MCF 10A (cell line): ENCODE measurements at regions not wholly inside any gene's neighbourhood (a gene's known extent, or its start where the extent isn't known, plus 50 kb on each side); places are given as distances from the start of the nearest gene placed in this dataset.
"Not testable (repeated sequence)": the region's sequence is repeated elsewhere in the genome, so short reads cannot be mapped to it uniquely, and the experiment has no call there.

Experiments
- BruUV-seq: library from RNA; stranded (reverse); fragments of 400-500 nt; replicated peaks from 2 replicates; lab custom pipeline; 2021; lab: Mats Ljungman, UMichigan
- CTCF ChIA-PET: fragments of 300-600 bp; sonication (Branson Sonifier 250); formaldehyde crosslinking; extraction: SDS; loops from one replicate; lab custom pipeline; 2021; ENCODE audit warnings: antibody characterized with exemption, inconsistent platforms; lab: Yijun Ruan, JAX
- POLR2A ChIA-PET: fragments of 300-600, 350-650 bp; sonication (Branson Sonifier 250); formaldehyde crosslinking; extraction: SDS; loops from one replicate; lab custom pipeline; 2020; ENCODE audit warnings: antibody characterized with exemption, inconsistent platforms; lab: Yijun Ruan, JAX
- DNase-seq: peaks from one replicate; pipeline ENCODE4 v3.0.0-alpha.2; 2018; ENCODE audit not compliant: unreplicated experiment
- H3K27ac Mint-ChIP-seq: one replicate; pipeline ENCODE4 v1.8.0; 2022; ENCODE audit warnings: mild to moderate bottlenecking, low read depth, mixed read lengths; ENCODE audit not compliant: unreplicated experiment
- H3K27me3 Mint-ChIP-seq: one replicate; pipeline ENCODE4 v1.8.0; 2022; ENCODE audit warnings: mixed read lengths; ENCODE audit not compliant: insufficient read depth, unreplicated experiment
- H3K36me3 Mint-ChIP-seq: one replicate; pipeline ENCODE4 v1.8.0; 2022; ENCODE audit warnings: mild to moderate bottlenecking, moderate library complexity, mixed read lengths; ENCODE audit not compliant: insufficient read depth, unreplicated experiment
- H3K4me1 Mint-ChIP-seq: one replicate; pipeline ENCODE4 v1.8.0; 2022; ENCODE audit warnings: mixed read lengths; ENCODE audit not compliant: insufficient read depth, unreplicated experiment
- H3K4me3 Mint-ChIP-seq: one replicate; pipeline ENCODE4 v1.8.0; 2022; ENCODE audit warnings: mild to moderate bottlenecking, moderate library complexity, mixed read lengths; ENCODE audit not compliant: unreplicated experiment
- H3K9me3 Mint-ChIP-seq: one replicate; pipeline ENCODE4 v1.8.0; 2022; ENCODE audit warnings: mixed read lengths; ENCODE audit not compliant: unreplicated experiment
- intact Hi-C: fragments of 100-400 bp; cut with micrococcal nuclease; formaldehyde crosslinking; loops from 2 replicates; pipeline ENCODE4 v1.14.1; 2022
- TF ChIP-seq, protein P1 (sequence below): fragments of 200-600 bp; IDR thresholded peaks from one replicate; pipeline ENCODE4 v1.8.0; 2022; ENCODE audit warnings: antibody characterized with exemption, mild to moderate bottlenecking; ENCODE audit not compliant: unreplicated experiment

DNA sequence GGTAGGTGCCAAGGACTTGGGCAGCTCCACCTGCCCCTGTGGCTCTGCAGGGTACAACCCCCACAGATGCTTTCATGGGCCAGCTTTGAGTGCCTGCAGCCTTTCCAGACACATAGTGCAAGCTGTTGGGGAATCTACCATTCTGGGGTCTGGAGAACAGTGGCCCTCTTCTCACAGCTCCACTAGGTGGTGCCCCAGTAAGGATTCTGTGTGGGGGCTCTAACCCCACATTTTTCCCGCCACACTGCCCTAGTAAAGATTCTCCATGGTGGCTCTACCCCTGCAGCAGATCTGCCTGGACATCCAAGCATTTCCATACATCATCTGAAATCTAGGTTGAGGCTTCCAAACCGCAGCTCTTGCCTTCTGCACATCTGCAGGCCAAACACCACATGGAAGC lies 149.7 kb upstream of the FNDC3A start:
- peaks cover 7% of the 10 kb centered on the region for H3K9me3 Mint-ChIP-seq
- H3K36me3 Mint-ChIP-seq: no peaks in the 10 kb centered on the region
- peaks cover 8% of the 10 kb centered on the region for H3K4me1 Mint-ChIP-seq
- H3K27me3 Mint-ChIP-seq: no peaks in the 10 kb centered on the region
- no peak overlapping the region for H3K27ac Mint-ChIP-seq
- DNase-seq: no peak
- ChIA-PET CTCF (interaction anchor here (0.5 to 0.8 kb wide), 3 partner anchors 76 to 440 kb away, joined by 3 read pairs; no protein-coding TSS in a partner anchor), POLR2A (no interaction called here)
- TF ChIP-seq, protein P1, sequence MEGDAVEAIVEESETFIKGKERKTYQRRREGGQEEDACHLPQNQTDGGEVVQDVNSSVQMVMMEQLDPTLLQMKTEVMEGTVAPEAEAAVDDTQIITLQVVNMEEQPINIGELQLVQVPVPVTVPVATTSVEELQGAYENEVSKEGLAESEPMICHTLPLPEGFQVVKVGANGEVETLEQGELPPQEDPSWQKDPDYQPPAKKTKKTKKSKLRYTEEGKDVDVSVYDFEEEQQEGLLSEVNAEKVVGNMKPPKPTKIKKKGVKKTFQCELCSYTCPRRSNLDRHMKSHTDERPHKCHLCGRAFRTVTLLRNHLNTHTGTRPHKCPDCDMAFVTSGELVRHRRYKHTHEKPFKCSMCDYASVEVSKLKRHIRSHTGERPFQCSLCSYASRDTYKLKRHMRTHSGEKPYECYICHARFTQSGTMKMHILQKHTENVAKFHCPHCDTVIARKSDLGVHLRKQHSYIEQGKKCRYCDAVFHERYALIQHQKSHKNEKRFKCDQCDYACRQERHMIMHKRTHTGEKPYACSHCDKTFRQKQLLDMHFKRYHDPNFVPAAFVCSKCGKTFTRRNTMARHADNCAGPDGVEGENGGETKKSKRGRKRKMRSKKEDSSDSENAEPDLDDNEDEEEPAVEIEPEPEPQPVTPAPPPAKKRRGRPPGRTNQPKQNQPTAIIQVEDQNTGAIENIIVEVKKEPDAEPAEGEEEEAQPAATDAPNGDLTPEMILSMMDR: no peak
- no peak overlapping the region for H3K4me3 Mint-ChIP-seq
- BruUV-seq: no TSS peak
- intact Hi-C loops: no loop called here

DNA sequence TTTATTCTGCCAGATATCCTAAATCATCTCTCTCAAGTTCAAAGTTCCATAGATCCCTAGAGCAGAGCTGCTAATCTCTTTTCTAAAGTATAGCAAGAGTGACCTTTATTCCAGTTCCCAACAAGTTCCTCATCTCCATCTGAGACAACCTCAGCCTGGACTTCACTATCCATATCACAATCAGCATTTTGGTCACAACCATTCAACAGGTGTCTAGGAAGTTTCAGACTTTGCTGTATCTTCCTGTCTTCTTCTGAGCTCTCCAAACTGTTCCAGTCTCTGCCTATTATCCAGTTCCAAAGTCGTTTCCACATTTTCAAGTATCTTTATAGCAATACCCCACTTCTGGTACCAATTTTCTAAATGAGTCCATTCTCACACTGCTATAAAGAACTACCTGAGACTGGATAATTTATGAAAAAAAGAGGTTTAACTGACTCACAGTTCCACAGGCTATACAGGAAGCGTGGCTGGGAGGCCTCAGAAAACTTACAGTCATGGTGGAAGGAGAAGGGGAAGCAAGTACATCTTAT lies 148.7 kb upstream of the FNDC3A start:
- peaks cover 15% of the 10 kb centered on the region for H3K9me3 Mint-ChIP-seq
- H3K4me3 Mint-ChIP-seq, H3K27ac Mint-ChIP-seq, BruUV-seq, H3K4me1 Mint-ChIP-seq, DNase-seq, H3K27me3 Mint-ChIP-seq, intact Hi-C loops, H3K36me3 Mint-ChIP-seq: not testable (repeated sequence)
- ChIA-PET CTCF (interaction anchor here (0.5 to 0.6 kb wide), 2 partner anchors 77 to 441 kb away, joined by 3 read pairs; no protein-coding TSS in a partner anchor), POLR2A (interaction anchor here (0.9 kb wide), 1 partner anchor 9 kb away, joined by 3 read pairs; no protein-coding TSS in a partner anchor)

DNA sequence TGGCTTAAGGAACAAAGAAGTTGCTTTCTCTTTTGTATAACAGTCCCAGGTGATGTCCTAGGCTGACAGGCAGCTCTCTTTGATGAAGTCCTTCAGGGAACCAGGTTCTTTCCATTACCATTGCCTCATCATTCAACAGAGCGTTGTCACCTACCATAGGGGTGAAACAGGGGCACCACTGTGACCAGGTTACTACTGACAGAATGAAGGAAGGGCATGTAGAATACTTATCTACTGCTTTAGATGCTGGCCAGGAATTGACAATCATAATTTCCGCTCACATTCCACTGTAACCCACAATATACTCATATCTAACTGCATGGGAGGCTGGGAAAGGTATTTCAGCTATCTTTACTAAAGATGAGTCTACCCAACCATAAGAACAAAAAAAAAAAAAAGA lies 148.0 kb upstream of the FNDC3A start:
- no peak overlapping the region for H3K27ac Mint-ChIP-seq
- no peak for DNase-seq
- ChIA-PET POLR2A (interaction anchor here (0.6 kb wide), 1 partner anchor 23 kb away, joined by 3 read pairs; no protein-coding TSS in a partner anchor), CTCF (no interaction called here)
- no peaks in the 10 kb centered on the region for H3K27me3 Mint-ChIP-seq
- H3K9me3 Mint-ChIP-seq: peaks cover 23% of the 10 kb centered on the region
- H3K36me3 Mint-ChIP-seq: no peaks in the 10 kb centered on the region
- TF ChIP-seq, protein P1: no peak
- H3K4me3 Mint-ChIP-seq: no peak overlapping the region
- BruUV-seq: no TSS peak
- peaks cover 8% of the 10 kb centered on the region for H3K4me1 Mint-ChIP-seq
- intact Hi-C loops: no loop called here

DNA sequence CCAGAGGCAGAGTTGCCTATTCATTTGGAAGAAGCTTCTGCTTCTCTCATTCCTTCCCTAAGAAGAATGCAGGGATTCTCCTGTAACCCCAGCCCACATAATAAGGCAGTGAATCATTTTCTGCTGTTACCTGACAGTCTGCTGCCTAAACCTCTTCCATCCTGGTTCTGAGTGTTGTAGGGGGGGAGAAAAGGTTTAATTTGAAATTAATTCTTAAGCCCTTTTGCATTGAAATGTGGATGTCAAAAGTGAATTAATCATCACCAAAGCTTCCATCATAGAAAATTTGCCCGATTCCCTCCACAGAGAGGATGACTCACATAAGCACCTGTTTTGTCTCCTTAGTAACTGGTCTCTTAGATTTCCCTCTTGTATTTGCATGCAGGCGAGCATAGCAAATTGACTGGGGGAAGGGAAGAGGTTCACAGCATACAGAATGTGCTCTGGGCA lies 146.7 kb upstream of the FNDC3A start:
- peak; percentile 44 for DNase-seq
- ChIA-PET CTCF (no interaction called here), POLR2A (interaction anchor here (0.5 to 1.2 kb wide), 2 partner anchors 9 to 26 kb away, joined by 3 to 4 read pairs; no protein-coding TSS in a partner anchor)
- Mint-ChIP-seq H3K27ac (no peak overlapping the region), H3K36me3 (no peaks in the 10 kb centered on the region), H3K4me1 (peaks cover 8% of the 10 kb centered on the region), H3K27me3 (no peaks in the 10 kb centered on the region), H3K9me3 (peaks cover 23% of the 10 kb centered on the region), H3K4me3 (no peak overlapping the region)
- intact Hi-C loops: no loop called here
- no TSS peak for BruUV-seq
- TF ChIP-seq, protein P1: no peak
